ENCODE measurements at regions not wholly inside any gene's neighbourhood (a gene's known extent, or its start where the extent isn't known, plus 50 kb on each side); places are given as distances from the start of the nearest gene placed in this dataset.

GRCh38 chr10:111885919-111886318 lies 297.6 kb downstream of the GPAM start:
- DNase-seq (ENCODE audit: low read depth): no peak

GRCh38 chr10:111887266-111887665 lies 296.3 kb downstream of the GPAM start:
- DNase-seq (ENCODE audit: low read depth): no peak

- no peak for DNase-seq (ENCODE audit: low read depth)
These were observed 293.5 kb downstream of the GPAM start for GRCh38 chr10:111890046-111890445.

GRCh38 chr10:111916011-111916410 lies 267.6 kb downstream of the GPAM start:
- no peak for DNase-seq (ENCODE audit: low read depth)

- DNase-seq (ENCODE audit: low read depth): no peak
These were observed 261.7 kb downstream of the GPAM start for GRCh38 chr10:111921821-111922220.

- no peak for DNase-seq (ENCODE audit: low read depth)
These were observed 260.5 kb downstream of the GPAM start for GRCh38 chr10:111923032-111923431.

- DNase-seq (ENCODE audit: low read depth): no peak
These were observed 257.3 kb downstream of the GPAM start for GRCh38 chr10:111926286-111926685.

GRCh38 chr10:111933937-111934336 lies 249.6 kb downstream of the GPAM start:
- DNase-seq (ENCODE audit: low read depth): no peak

- no peak for DNase-seq (ENCODE audit: low read depth)
These were observed 248.6 kb downstream of the GPAM start for GRCh38 chr10:111934931-111935330.

GRCh38 chr10:111936143-111936542 lies 247.4 kb downstream of the GPAM start:
- DNase-seq (ENCODE audit: low read depth): no peak

GRCh38 chr10:111944331-111944730 lies 239.2 kb downstream of the GPAM start:
- DNase-seq (ENCODE audit: low read depth): no peak

GRCh38 chr10:111953949-111954348 lies 229.6 kb downstream of the GPAM start:
- no peak for DNase-seq (ENCODE audit: low read depth)

- DNase-seq (ENCODE audit: low read depth): no peak
These were observed 229.2 kb downstream of the GPAM start for GRCh38 chr10:111954386-111954785.

- no peak for DNase-seq (ENCODE audit: low read depth)
These were observed 226.7 kb downstream of the GPAM start for GRCh38 chr10:111956841-111957240.

- DNase-seq (ENCODE audit: low read depth): no peak
These were observed 220.6 kb downstream of the GPAM start for GRCh38 chr10:111962951-111963350.

- DNase-seq (ENCODE audit: low read depth): no peak
These were observed 216.4 kb downstream of the GPAM start for GRCh38 chr10:111967116-111967515.

GRCh38 chr10:111967547-111967946 lies 216.0 kb downstream of the GPAM start:
- no peak for DNase-seq (ENCODE audit: low read depth)

GRCh38 chr10:111968647-111969046 lies 214.9 kb downstream of the GPAM start:
- no peak for DNase-seq (ENCODE audit: low read depth)

GRCh38 chr10:111970111-111970510 lies 213.5 kb downstream of the GPAM start:
- no peak for DNase-seq (ENCODE audit: low read depth)

- DNase-seq (ENCODE audit: low read depth): no peak
These were observed 211.5 kb downstream of the GPAM start for GRCh38 chr10:111972109-111972508.

GRCh38 chr10:111973306-111973705 lies 210.3 kb downstream of the GPAM start:
- no peak for DNase-seq (ENCODE audit: low read depth)

GRCh38 chr10:111973826-111974225 lies 209.7 kb downstream of the GPAM start:
- DNase-seq (ENCODE audit: low read depth): no peak

- no peak for DNase-seq (ENCODE audit: low read depth)
These were observed 209.2 kb downstream of the GPAM start for GRCh38 chr10:111974325-111974724.

- DNase-seq (ENCODE audit: low read depth): no peak
These were observed 207.0 kb downstream of the GPAM start for GRCh38 chr10:111976557-111976956.

GRCh38 chr10:111984057-111984456 lies 199.5 kb downstream of the GPAM start:
- DNase-seq (ENCODE audit: low read depth): no peak

Measured in T follicular helper cell (primary cell).